ENCODE measurements at regions not wholly inside any gene's neighbourhood (a gene's known extent, or its start where the extent isn't known, plus 50 kb on each side); places are given as distances from the start of the nearest gene placed in this dataset.

- no peak for TF ChIP-seq POLR2A (IDR thresholded peaks at IDR 0.05)
- TF ChIP-seq CTCF (IDR thresholded peaks at IDR 0.05): no peak
Observed at GRCh38 chr20:39103305-39103704, 141.2 kb downstream of the DHX35 start.
